ENCODE measurements at regions not wholly inside any gene's neighbourhood (a gene's known extent, or its start where the extent isn't known, plus 50 kb on each side); places are given as distances from the start of the nearest gene placed in this dataset.
A peak's percentile ranks its signal among the peaks of the same experiment; 100 is the strongest.

DNA sequence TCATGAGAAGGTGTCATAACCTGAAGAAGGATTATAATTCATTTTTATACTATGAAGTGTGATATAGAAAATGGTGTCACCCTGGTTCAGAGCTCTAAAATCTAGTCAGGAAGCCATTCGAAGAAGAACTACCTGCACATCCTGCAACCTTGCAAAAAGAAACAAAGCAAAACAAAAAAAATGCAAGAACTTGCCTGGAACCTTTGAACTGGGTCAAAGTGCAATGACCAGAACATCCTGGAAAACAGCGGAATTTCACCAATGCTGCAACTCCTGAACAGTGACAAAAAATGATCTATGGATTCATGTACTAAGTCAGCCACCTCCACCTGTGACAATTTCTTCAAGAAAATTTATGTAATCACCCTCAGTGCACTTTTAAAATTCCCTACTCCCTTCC, 1083.3 kb upstream of the GYPC start:
- intact Hi-C loops (cut with micrococcal nuclease; ENCODE audit: unreplicated experiment) (loop anchor here (1.0 kb wide), 1 partner anchor 13 kb away; no protein-coding TSS in a partner anchor), in situ Hi-C loops (cut with HindIII; ENCODE audit: extremely low pct_ligation_motif_present, low pct_unique_long_range_greater_than_20kb) (no loop called here)
- H3K36me3 ChIP-seq (replicated peaks in 1 of 2; ENCODE audit: control insufficient read depth in 1 of 2, insufficient read depth in 2 of 2, low read length in 2 of 2), result no peaks in the 10 kb centered on the region
- no peak overlapping the region for H3K4me2 ChIP-seq (ENCODE audit: low read depth, low read length)
- ChIA-PET CTCF (ENCODE audit: low intra/inter-chr PET ratio, low total read pairs) (no interaction called here), POLR2A (no interaction called here)
- no peak for ATAC-seq
- WGBS (ENCODE audit: low lambda C conversion rate), result 1% methylated on average over 2 of the region's 2 CpGs
- no peak for FAIRE-seq
- TF ChIP-seq HNF4A (CRISPR knock-in tag; IDR thresholded peaks at IDR 0.05) (peak; percentile 27; the same call in 1 of the 2 replicates), RBAK (CRISPR knock-in tag; IDR thresholded peaks at IDR 0.05) (no peak), MAFK (conservative IDR thresholded peaks at IDR 0.05 in 1 of 2, IDR thresholded peaks at IDR 0.05 in 1 of 2; ENCODE audit: low read length in 2 of 2) (peak in 1 of 2 experiments; percentile 55; a peak in 2 of 4 replicates)
- TF ChIP-seq, protein P1, sequence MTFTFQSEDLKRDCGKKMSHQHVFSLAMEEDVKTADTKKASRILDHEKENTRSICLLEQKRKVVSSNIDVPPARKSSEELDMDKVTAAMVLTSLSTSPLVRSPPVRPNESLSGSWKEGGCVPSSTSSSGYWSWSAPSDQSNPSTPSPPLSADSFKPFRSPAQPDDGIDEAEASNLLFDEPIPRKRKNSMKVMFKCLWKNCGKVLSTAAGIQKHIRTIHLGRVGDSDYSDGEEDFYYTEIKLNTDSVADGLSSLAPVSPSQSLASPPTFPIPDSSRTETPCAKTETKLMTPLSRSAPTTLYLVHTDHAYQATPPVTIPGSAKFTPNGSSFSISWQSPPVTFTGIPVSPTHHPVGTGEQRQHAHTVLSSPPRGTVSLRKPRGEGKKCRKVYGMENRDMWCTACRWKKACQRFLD (CRISPR knock-in tag; IDR thresholded peaks at IDR 0.05; ENCODE audit: borderline replicate concordance), result no peak
- TF ChIP-seq, protein P2, sequence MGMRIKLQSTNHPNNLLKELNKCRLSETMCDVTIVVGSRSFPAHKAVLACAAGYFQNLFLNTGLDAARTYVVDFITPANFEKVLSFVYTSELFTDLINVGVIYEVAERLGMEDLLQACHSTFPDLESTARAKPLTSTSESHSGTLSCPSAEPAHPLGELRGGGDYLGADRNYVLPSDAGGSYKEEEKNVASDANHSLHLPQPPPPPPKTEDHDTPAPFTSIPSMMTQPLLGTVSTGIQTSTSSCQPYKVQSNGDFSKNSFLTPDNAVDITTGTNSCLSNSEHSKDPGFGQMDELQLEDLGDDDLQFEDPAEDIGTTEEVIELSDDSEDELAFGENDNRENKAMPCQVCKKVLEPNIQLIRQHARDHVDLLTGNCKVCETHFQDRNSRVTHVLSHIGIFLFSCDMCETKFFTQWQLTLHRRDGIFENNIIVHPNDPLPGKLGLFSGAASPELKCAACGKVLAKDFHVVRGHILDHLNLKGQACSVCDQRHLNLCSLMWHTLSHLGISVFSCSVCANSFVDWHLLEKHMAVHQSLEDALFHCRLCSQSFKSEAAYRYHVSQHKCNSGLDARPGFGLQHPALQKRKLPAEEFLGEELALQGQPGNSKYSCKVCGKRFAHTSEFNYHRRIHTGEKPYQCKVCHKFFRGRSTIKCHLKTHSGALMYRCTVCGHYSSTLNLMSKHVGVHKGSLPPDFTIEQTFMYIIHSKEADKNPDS (CRISPR knock-in tag; IDR thresholded peaks at IDR 0.05), result no peak
- BruUV-seq (replicated peaks), result no TSS peak
- H3K9me3 ChIP-seq (ENCODE audit: low read length), result peaks cover 83% of the 10 kb centered on the region
- H3K4me3 ChIP-seq (replicated peaks in 1 of 3; ENCODE audit: insufficient read depth in 1 of 3, low read depth in 2 of 3, low read length in 3 of 3), result no peak overlapping the region
- DNase-seq (ENCODE audit: low spot score), result peak; percentile 2
- H3K4me1 ChIP-seq (ENCODE audit: insufficient read depth, low read length), result peaks cover 7% of the 10 kb centered on the region; the same call in 1 of the 2 replicates
- H3K27me3 ChIP-seq (ENCODE audit: control insufficient read depth in 1 of 2, insufficient read depth in 2 of 2, low read length in 2 of 2), result no peaks in the 10 kb centered on the region
- no peak overlapping the region for H3K27ac ChIP-seq (ENCODE audit: extremely low read length, insufficient read depth, low read length)
- no peaks in the 10 kb centered on the region for H4K20me1 ChIP-seq (ENCODE audit: insufficient read depth, low read length)
- no peak overlapping the region for H3K9ac ChIP-seq (ENCODE audit: insufficient read depth, low read depth, low read length)
- H2AFZ ChIP-seq (ENCODE audit: low read length), result no peak overlapping the region
- no peaks in the 10 kb centered on the region for H3K79me2 ChIP-seq (ENCODE audit: insufficient read depth, low read length)

All from HepG2 (cell line).